GM23248 (cell line): ENCODE measurements at regions not wholly inside any gene's neighbourhood (a gene's known extent, or its start where the extent isn't known, plus 50 kb on each side); places are given as distances from the start of the nearest gene placed in this dataset.

Experiments
- EZH2 ChIP-seq: fragments of 200-600 bp; sonication (generic); IDR thresholded peaks from 2 replicates; pipeline ENCODE4 v1.6.1; 2018; ENCODE audit warnings: antibody characterized with exemption, mild to moderate bottlenecking; ENCODE audit not compliant: insufficient read depth, poor library complexity, severe bottlenecking
- EZH2phosphoT487 ChIP-seq: fragments of 200-600 bp; sonication (generic); IDR thresholded peaks from 2 replicates; pipeline ENCODE4 v1.6.1; 2018; ENCODE audit warnings: antibody characterized with exemption, moderate library complexity, mild to moderate bottlenecking, low read depth; ENCODE audit not compliant: insufficient read depth

DNA sequence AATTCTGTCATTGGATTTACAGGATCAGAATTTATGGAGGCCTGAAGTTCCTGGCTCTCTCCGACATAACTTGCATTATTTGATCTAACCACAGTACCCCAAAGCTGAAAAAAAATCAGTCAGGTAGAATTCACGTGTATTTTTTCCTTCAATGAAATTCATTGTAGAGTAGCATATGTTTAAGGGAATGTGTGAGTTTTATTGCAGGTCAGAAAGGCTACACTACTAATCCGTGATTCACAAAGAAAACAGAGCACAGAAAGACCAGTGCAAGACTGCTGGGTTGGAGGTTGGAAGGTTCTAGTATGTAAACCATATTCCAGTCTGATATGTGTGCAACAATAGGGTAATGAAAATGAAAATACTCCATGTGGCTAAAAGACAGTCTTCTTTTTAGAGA lies 247.0 kb upstream of the FERD3L start:
- TF ChIP-seq EZH2 (no peak), EZH2phosphoT487 (no peak)
